ENCODE measurements at regions not wholly inside any gene's neighbourhood (a gene's known extent, or its start where the extent isn't known, plus 50 kb on each side); places are given as distances from the start of the nearest gene placed in this dataset.

DNA sequence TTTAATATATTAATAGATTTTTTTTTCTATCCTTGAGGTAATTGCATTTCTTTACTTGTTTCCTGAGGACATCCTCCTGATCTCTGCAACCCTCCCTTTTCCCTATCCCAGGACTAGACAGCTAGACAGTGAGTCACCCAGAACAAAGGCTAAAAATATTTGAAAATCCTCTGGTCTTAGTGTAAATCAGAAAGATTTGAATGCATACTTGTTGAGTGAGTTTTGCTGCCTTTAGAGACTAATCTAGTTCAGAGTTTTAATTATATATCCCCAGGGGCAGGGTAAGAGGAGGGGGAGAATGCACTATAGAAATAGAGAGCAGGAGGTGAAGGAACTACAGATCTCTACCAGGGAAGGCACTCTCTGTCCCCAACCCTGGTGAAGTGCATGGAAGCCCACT, 202.3 kb upstream of the TCF4 start:
- H3K27ac Mint-ChIP-seq, result no peak overlapping the region
- intact Hi-C loops (cut with micrococcal nuclease), result no loop called here
- no peak overlapping the region for H3K9ac ChIP-seq (ENCODE audit: insufficient read depth, low read length, poor library complexity, severe bottlenecking)

DNA sequence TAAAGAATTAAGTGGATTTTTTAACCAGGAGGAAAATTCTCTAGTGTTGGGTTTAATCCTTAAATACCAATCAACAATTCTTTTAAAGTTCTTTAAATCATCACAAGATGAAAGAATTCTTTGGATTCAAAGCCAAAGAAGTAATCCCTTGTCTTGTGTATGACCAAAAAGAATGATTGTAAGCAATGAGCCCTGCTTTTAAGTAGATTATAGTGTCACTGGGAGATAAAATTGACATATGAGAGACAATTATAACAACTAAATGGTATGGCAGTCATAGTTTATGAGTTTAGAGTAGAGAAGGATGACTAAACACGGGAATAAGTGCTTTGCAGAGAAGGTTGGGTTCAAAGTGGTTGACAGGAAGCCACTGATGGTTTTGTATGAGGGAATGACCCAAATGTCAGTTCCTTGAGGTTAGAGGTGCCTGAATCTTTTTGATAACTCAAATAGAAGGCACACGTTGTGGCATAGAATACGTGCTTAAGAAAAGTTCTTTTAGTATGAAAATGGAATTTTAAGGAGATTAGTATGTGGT, 199.6 kb upstream of the TCF4 start:
- peaks cover 0 to 1% (median 0%) of the 10 kb centered on the region in 3 donors for H3K27me3 Mint-ChIP-seq (ENCODE audit: low read depth in 3 of 3)
- Histone ChIP-seq H3K4me3 (replicated peaks in 1 of 3; ENCODE audit: low read depth in 2 of 3, low read length in 3 of 3) (no peak overlapping the region), H3K27ac (ENCODE audit: low read depth in 1 of 2, low read length in 2 of 2) (no peak overlapping the region), H3K9ac (ENCODE audit: insufficient read depth, low read length, poor library complexity, severe bottlenecking) (no peak overlapping the region), H4K20me1 (ENCODE audit: insufficient read depth, low read length) (no peaks in the 10 kb centered on the region), H3K36me3 (replicated peaks in 1 of 2; ENCODE audit: control insufficient read depth in 1 of 2, insufficient read depth in 2 of 2, low read length in 2 of 2) (no peaks in the 10 kb centered on the region), H3K4me1 (ENCODE audit: control insufficient read depth in 1 of 2, insufficient read depth in 2 of 2, low read length in 2 of 2) (no peaks in the 10 kb centered on the region), H3K9me3 (replicated peaks in 1 of 2; ENCODE audit: control insufficient read depth in 1 of 2, insufficient read depth in 1 of 2, low read length in 2 of 2) (peaks cover 0 to 7% of the 10 kb centered on the region in 2 donors), H3K4me2 (replicated peaks; ENCODE audit: extremely low read depth, low read length, poor library complexity, severe bottlenecking) (no peak overlapping the region), H2AFZ (ENCODE audit: insufficient read depth, low read depth, low read length, poor library complexity, severe bottlenecking) (no peak overlapping the region), H3K79me2 (ENCODE audit: insufficient read depth, low read length) (no peaks in the 10 kb centered on the region), H3K27me3 (ENCODE audit: control insufficient read depth in 2 of 2, insufficient read depth in 2 of 2, low read length in 2 of 2) (no peaks in the 10 kb centered on the region)
- H3K4me3 Mint-ChIP-seq, result no peak overlapping the region
- intact Hi-C loops (cut with micrococcal nuclease), result no loop called here
- H3K9me3 Mint-ChIP-seq, result peaks cover 5 to 13% (median 6%) of the 10 kb centered on the region in 7 donors
- H3K36me3 Mint-ChIP-seq, result no peaks in the 10 kb centered on the region
- no peak overlapping the region for H3K27ac Mint-ChIP-seq
- 77% methylated on average over 3 of the region's 3 CpGs for WGBS (ENCODE audit: insufficient coverage)
- no peak for DNase-seq
- no peaks in the 10 kb centered on the region for H3K4me1 Mint-ChIP-seq
- TF ChIP-seq, protein P1, sequence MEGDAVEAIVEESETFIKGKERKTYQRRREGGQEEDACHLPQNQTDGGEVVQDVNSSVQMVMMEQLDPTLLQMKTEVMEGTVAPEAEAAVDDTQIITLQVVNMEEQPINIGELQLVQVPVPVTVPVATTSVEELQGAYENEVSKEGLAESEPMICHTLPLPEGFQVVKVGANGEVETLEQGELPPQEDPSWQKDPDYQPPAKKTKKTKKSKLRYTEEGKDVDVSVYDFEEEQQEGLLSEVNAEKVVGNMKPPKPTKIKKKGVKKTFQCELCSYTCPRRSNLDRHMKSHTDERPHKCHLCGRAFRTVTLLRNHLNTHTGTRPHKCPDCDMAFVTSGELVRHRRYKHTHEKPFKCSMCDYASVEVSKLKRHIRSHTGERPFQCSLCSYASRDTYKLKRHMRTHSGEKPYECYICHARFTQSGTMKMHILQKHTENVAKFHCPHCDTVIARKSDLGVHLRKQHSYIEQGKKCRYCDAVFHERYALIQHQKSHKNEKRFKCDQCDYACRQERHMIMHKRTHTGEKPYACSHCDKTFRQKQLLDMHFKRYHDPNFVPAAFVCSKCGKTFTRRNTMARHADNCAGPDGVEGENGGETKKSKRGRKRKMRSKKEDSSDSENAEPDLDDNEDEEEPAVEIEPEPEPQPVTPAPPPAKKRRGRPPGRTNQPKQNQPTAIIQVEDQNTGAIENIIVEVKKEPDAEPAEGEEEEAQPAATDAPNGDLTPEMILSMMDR (IDR thresholded peaks at IDR 0.05), result no peak

More for the DNA sequence above, 202.3 kb upstream of the TCF4 start:
- H3K9me3 ChIP-seq (replicated peaks in 1 of 2; ENCODE audit: control insufficient read depth in 1 of 2, insufficient read depth in 1 of 2, low read length in 2 of 2), result peaks cover 0 to 7% of the 10 kb centered on the region in 2 donors
- peaks cover 2% of the 10 kb centered on the region for H3K4me1 Mint-ChIP-seq
- no peaks in the 10 kb centered on the region for H4K20me1 ChIP-seq (ENCODE audit: insufficient read depth, low read length)
- H2AFZ ChIP-seq (ENCODE audit: insufficient read depth, low read depth, low read length, poor library complexity, severe bottlenecking), result no peak overlapping the region
- H3K4me1 ChIP-seq (ENCODE audit: control insufficient read depth in 1 of 2, insufficient read depth in 2 of 2, low read length in 2 of 2), result no peaks in the 10 kb centered on the region
- no peaks in the 10 kb centered on the region for H3K79me2 ChIP-seq (ENCODE audit: insufficient read depth, low read length)
- H3K4me3 Mint-ChIP-seq, result no peak overlapping the region
- H3K4me2 ChIP-seq (replicated peaks; ENCODE audit: extremely low read depth, low read length, poor library complexity, severe bottlenecking), result no peak overlapping the region
- peaks cover 5 to 13% (median 6%) of the 10 kb centered on the region in 7 donors for H3K9me3 Mint-ChIP-seq
- H3K27me3 Mint-ChIP-seq (ENCODE audit: low read depth in 3 of 3), result peaks cover 0 to 1% (median 0%) of the 10 kb centered on the region in 3 donors
- H3K27ac ChIP-seq (ENCODE audit: low read depth in 1 of 2, low read length in 2 of 2), result no peak overlapping the region
- H3K27me3 ChIP-seq (ENCODE audit: control insufficient read depth in 2 of 2, insufficient read depth in 2 of 2, low read length in 2 of 2), result no peaks in the 10 kb centered on the region
- TF ChIP-seq, protein P1 (IDR thresholded peaks at IDR 0.05), result no peak
- no peaks in the 10 kb centered on the region for H3K36me3 Mint-ChIP-seq
- H3K4me3 ChIP-seq (replicated peaks in 1 of 3; ENCODE audit: low read depth in 2 of 3, low read length in 3 of 3), result no peak overlapping the region
- no peak for DNase-seq
- H3K36me3 ChIP-seq (replicated peaks in 1 of 2; ENCODE audit: control insufficient read depth in 1 of 2, insufficient read depth in 2 of 2, low read length in 2 of 2), result no peaks in the 10 kb centered on the region
